A549 (cell line): ENCODE measurements at regions not wholly inside any gene's neighbourhood (a gene's known extent, or its start where the extent isn't known, plus 50 kb on each side); places are given as distances from the start of the nearest gene placed in this dataset.
"Not testable (repeated sequence)": the region's sequence is repeated elsewhere in the genome, so short reads cannot be mapped to it uniquely, and the experiment has no call there.

ENCODE experiments used
- ATAC-seq, 2 experiments: fragments of 200-7000 bp in 1 of 2; fragments of >200 bp in 1 of 2; cut with Nextera tagmentation in 1 of 2; cut with Tn5 transposase in 1 of 2; 3 replicates each; pipeline versions ENCODE4 v1.8.0 to v1.9.1; 2018 to 2020; ENCODE audit warnings: mild to moderate bottlenecking in 1 of 2, moderate library complexity in 1 of 2
- CTCF ChIA-PET: fragments of 300-600 bp; sonication (Branson Sonifier 250); formaldehyde crosslinking; extraction: SDS; loops from one replicate; lab custom pipeline; 2021; ENCODE audit warnings: antibody characterized with exemption, inconsistent platforms; lab: Yijun Ruan, JAX
- POLR2A ChIA-PET: fragments of 350-600 bp; formaldehyde crosslinking; extraction: SDS; loops from one replicate; lab custom pipeline; 2021; ENCODE audit warnings: antibody characterized with exemption, inconsistent platforms; lab: Yijun Ruan, JAX
- DNase-seq, 2 experiments: peaks; one replicate each; pipeline versions ENCODE4 v3.0.0 to v3.0.0-alpha.2; 2011 to 2016; ENCODE audit warnings: low read depth in 1 of 2, low spot score in 1 of 2
- FAIRE-seq: peaks from 2 replicates; lab custom pipeline; 2011; peaks lifted over from hg19 to GRCh38; lab: Jason Lieb, UNC
- H3K27ac ChIP-seq, 2 experiments: fragments of >200 bp; sonication (Bioruptor Twin); formaldehyde crosslinking; 3 replicates each; pipeline ENCODE4 v1.5.1; 2016 to 2017
- H3K4me1 ChIP-seq: fragments of >200 bp; sonication (Bioruptor Twin); formaldehyde crosslinking; 3 replicates; pipeline ENCODE4 v1.6.1; 2016
- H3K4me2 ChIP-seq: fragments of >200 bp; sonication (Bioruptor Twin); formaldehyde crosslinking; 3 replicates; pipeline ENCODE4 v1.6.1; 2016
- H3K4me3 ChIP-seq: fragments of >200 bp; sonication (Bioruptor Twin); formaldehyde crosslinking; 3 replicates; pipeline ENCODE4 v1.5.1; 2016
- H3K9me3 ChIP-seq: fragments of >200 bp; sonication (Bioruptor Twin); formaldehyde crosslinking; 3 replicates; pipeline ENCODE4 v1.6.1; 2016
- BHLHE40 ChIP-seq: IDR thresholded peaks from 2 replicates; pipeline ENCODE4 v1.6.1; 2012; ENCODE audit warnings: low read depth, low read length, inconsistent platforms
- CBX2 ChIP-seq: fragments of 200-600 bp; sonication (generic); IDR thresholded peaks from 2 replicates; pipeline ENCODE4 v1.6.1; 2016; ENCODE audit warnings: low read depth, mild to moderate bottlenecking, borderline replicate concordance
- CHD2 ChIP-seq: fragments of 150-350 bp; IDR thresholded peaks from 2 replicates; pipeline ENCODE4 v1.6.1; 2014; ENCODE audit warnings: low read length; ENCODE audit not compliant: partially characterized antibody
- CHD4 ChIP-seq: fragments of 200-600 bp; sonication (generic); IDR thresholded peaks from 2 replicates; pipeline ENCODE4 v1.6.1; 2016; ENCODE audit warnings: antibody characterized with exemption, mild to moderate bottlenecking, borderline replicate concordance
- EHF ChIP-seq: fragments of 250-450 bp; sonication (Bioruptor Pico); IDR thresholded peaks from 2 replicates; pipeline ENCODE4 v1.5.0; 2020; ENCODE audit warnings: mild to moderate bottlenecking
- EP300 ChIP-seq, 2 experiments: fragments of >200 bp; sonication (Bioruptor Twin); formaldehyde crosslinking; IDR thresholded peaks; 2 replicates in 1 of 2; 3 replicates in 1 of 2; pipeline ENCODE4 v1.6.1; 2016 to 2017
- FOSB ChIP-seq: fragments of 250-450 bp; sonication (Bioruptor Pico); IDR thresholded peaks from 2 replicates; pipeline ENCODE4 v1.5.0; 2020; ENCODE audit warnings: mild to moderate bottlenecking, moderate library complexity
- GATA3 ChIP-seq: IDR thresholded peaks from 2 replicates; pipeline ENCODE4 v1.6.1; 2012; ENCODE audit warnings: borderline replicate concordance
- HOXB13 ChIP-seq: fragments of 250-450 bp; sonication (Bioruptor Pico); IDR thresholded peaks from 2 replicates; pipeline ENCODE4 v1.5.0; 2020; ENCODE audit warnings: low read depth, mild to moderate bottlenecking, moderate library complexity
- HOXB5 ChIP-seq: fragments of 250-450 bp; sonication (Bioruptor Pico); IDR thresholded peaks from 2 replicates; pipeline ENCODE4 v1.5.0; 2020; ENCODE audit warnings: mild to moderate bottlenecking, moderate library complexity
- JUN ChIP-seq, 2 experiments: fragments of >200 bp; sonication (Bioruptor Twin); formaldehyde crosslinking; IDR thresholded peaks; 2 replicates in 1 of 2; 3 replicates in 1 of 2; pipeline ENCODE4 v1.6.1; 2016 to 2017
- KDM1A ChIP-seq: fragments of 200-600 bp; sonication (generic); IDR thresholded peaks from 2 replicates; pipeline ENCODE4 v1.6.1; 2016; ENCODE audit warnings: low read depth, mild to moderate bottlenecking
- NPAS2 ChIP-seq: fragments of 250-450 bp; sonication (Bioruptor Pico); IDR thresholded peaks from 2 replicates; pipeline ENCODE4 v1.8.0; 2022; ENCODE audit warnings: mild to moderate bottlenecking, moderate library complexity, borderline replicate concordance
- NR3C1 ChIP-seq: fragments of >200 bp; sonication (Bioruptor Twin); formaldehyde crosslinking; IDR thresholded peaks from 3 replicates; pipeline ENCODE4 v1.6.1; 2017
- POLR2A ChIP-seq: IDR thresholded peaks from 2 replicates; pipeline ENCODE4 v1.6.1; 2012; ENCODE audit warnings: mild to moderate bottlenecking, low read length
- RARB ChIP-seq: fragments of 250-450 bp; sonication (Bioruptor Pico); IDR thresholded peaks from 2 replicates; pipeline ENCODE4 v1.8.0; 2021; ENCODE audit warnings: mild to moderate bottlenecking, moderate library complexity
- RCOR1 ChIP-seq: fragments of 150-350 bp; IDR thresholded peaks from 2 replicates; pipeline ENCODE4 v1.6.1; 2014; ENCODE audit warnings: antibody characterized with exemption, low read length, low read depth
- RFX5 ChIP-seq: fragments of 450-650 bp; IDR thresholded peaks from 2 replicates; pipeline ENCODE4 v1.7.1; 2014; ENCODE audit warnings: antibody characterized with exemption, mild to moderate bottlenecking, moderate library complexity
- SREBF2 ChIP-seq: fragments of 450-650 bp; IDR thresholded peaks from 2 replicates; pipeline ENCODE4 v1.6.1; 2014; ENCODE audit warnings: mild to moderate bottlenecking, moderate library complexity
- WGBS: methylation state at CpG from one replicate; pipeline ENCODE4 v1.1.6; 2017; ENCODE audit errors: missing lambda C conversion rate; 5-methylcytosine and 5-hydroxymethylcytosine counted together
- TF ChIP-seq, protein P1 (sequence below): fragments of 450-650 bp; IDR thresholded peaks from 2 replicates; pipeline ENCODE4 v1.6.1; 2014; ENCODE audit warnings: antibody characterized with exemption
- TF ChIP-seq, protein P2 (sequence below): IDR thresholded peaks from 2 replicates; pipeline ENCODE4 v1.6.1; 2012; ENCODE audit warnings: low read depth, borderline replicate concordance
- TF ChIP-seq, protein P3 (sequence below): fragments of 250-450 bp; sonication (Bioruptor Pico); IDR thresholded peaks from 2 replicates; pipeline ENCODE4 v1.5.0; 2020; ENCODE audit warnings: low read depth, mild to moderate bottlenecking, moderate library complexity
- TF ChIP-seq, protein P4 (sequence below): IDR thresholded peaks from 2 replicates; pipeline ENCODE4 v1.6.1; 2012
- TF ChIP-seq, protein P5 (sequence below): IDR thresholded peaks from 2 replicates; pipeline ENCODE4 v1.6.1; 2012

DNA sequence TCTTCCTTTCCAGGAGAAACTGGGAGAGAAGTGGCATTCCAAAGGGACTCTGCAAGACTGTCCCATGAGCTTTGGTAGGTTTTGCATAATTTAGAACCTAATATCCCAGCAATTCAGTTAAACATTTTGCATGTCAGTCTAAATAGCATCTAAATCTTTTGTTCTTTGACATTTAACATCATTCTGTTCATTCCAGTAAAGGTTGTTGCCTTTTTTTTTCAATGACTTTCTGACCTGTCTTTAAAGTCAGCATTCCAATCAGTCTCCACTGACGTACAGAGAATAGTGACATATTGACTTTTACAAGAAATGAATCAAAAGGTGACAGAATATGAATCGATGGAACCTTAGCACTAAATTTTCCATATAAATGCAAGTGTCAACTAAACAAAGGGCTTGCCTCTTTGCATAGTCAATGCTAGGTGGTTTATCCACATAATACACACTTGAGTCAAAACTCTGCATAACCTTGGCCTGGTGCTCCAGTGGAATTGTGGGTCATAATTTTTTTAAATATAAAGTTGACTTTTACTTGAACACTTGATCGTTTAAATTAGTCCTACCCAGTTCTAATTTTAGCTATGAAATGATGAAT is 370.1 kb downstream of the CNTN6 start:
- 6% methylated on average over 3 of the region's 3 CpGs for WGBS

DNA sequence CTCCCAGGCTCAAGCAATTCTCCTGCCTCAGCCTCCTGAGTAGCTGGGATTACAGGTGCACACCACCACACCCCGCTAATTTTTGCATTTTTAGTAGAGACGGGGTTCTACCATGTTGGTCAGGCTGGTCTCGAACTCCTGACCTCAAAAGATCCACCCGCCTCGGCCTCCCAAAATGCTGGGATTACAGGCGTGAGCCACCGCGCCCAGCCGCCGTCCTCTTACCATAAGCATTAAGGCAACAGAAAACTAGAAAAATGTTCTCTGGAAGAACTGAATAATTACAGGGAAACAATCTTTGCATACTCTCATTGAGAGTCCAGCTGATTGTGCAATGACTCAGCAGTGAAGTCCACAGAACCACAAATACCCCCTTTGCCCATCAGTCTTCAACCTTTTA is 372.3 kb downstream of the CNTN6 start:
- DNase-seq, H3K27ac ChIP-seq, POLR2A ChIA-PET, ATAC-seq, H3K4me2 ChIP-seq, H3K4me3 ChIP-seq, FAIRE-seq, CTCF ChIA-PET, H3K9me3 ChIP-seq, H3K4me1 ChIP-seq: not testable (repeated sequence)
- WGBS, result 68% methylated on average over 7 of the region's 10 CpGs

More for the DNA sequence above, 370.1 kb downstream of the CNTN6 start:
- POLR2A ChIA-PET, result no interaction called here
- Histone ChIP-seq H3K4me3 (no peak overlapping the region), H3K4me1 (no peaks in the 10 kb centered on the region), H3K9me3 (no peaks in the 10 kb centered on the region), H3K4me2 (no peak overlapping the region), H3K27ac (no peak overlapping the region)
- TF ChIP-seq CBX2 (no peak), BHLHE40 (no peak)
- ATAC-seq (no peak), DNase-seq (no peak), FAIRE-seq (no peak)
- CTCF ChIA-PET, result no interaction called here

GRCh38 chr3:1468145-1468544 is 375.3 kb downstream of the CNTN6 start:
- WGBS, result 3% methylated on average over 4 of the region's 4 CpGs
- H3K9me3 ChIP-seq, result no peaks in the 10 kb centered on the region
- FAIRE-seq, result no peak
- no peak overlapping the region for H3K4me3 ChIP-seq
- H3K4me2 ChIP-seq, result no peak overlapping the region
- H3K4me1 ChIP-seq, result no peaks in the 10 kb centered on the region
- no peak overlapping the region for H3K27ac ChIP-seq
- ATAC-seq, result no peak
- DNase-seq, result no peak
- no peak for TF ChIP-seq GATA3
- ChIA-PET CTCF (no interaction called here), POLR2A (no interaction called here)

- no peak overlapping the region for H3K27ac ChIP-seq
- TF ChIP-seq NPAS2 (CRISPR knock-in tag) (no peak), EHF (CRISPR knock-in tag) (no peak), HOXB13 (CRISPR knock-in tag) (no peak)
- TF ChIP-seq, all 56 proteins: peak for 0
- FAIRE-seq (no peak), ATAC-seq (no peak), DNase-seq (no peak)
- POLR2A ChIA-PET, result no interaction called here
- Histone ChIP-seq H3K4me3 (no peak overlapping the region), H3K4me1 (no peaks in the 10 kb centered on the region), H3K4me2 (no peak overlapping the region), H3K9me3 (no peaks in the 10 kb centered on the region)
- CTCF ChIA-PET, result no interaction called here
- WGBS, result 63% methylated on average over 2 of the region's 2 CpGs
These were observed 376.4 kb downstream of the CNTN6 start for GRCh38 chr3:1469248-1469647.

DNA sequence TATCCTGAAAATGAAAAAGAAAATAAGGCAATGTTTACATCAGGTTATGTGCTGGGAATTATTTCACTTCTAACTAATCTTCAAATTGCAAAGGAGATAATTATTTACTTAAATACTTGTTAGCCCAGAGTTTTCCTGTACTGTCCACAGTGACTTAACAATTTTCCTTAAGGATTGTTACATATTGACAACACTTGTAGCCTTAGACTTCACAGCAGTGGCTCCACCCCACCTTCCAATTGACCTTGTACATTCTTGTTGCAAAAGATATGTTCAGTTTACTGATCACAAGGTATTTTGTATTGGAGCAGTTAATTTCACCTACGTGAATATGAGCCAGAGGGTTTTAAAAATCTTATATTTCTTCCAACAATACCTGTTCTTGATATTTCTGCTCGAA is 376.9 kb downstream of the CNTN6 start:
- no peak for FAIRE-seq
- Histone ChIP-seq H3K27ac (no peak overlapping the region), H3K4me3 (no peak overlapping the region), H3K4me1 (no peaks in the 10 kb centered on the region), H3K4me2 (no peak overlapping the region), H3K9me3 (no peaks in the 10 kb centered on the region)
- CTCF ChIA-PET, result no interaction called here
- no peak for ATAC-seq
- no peak for DNase-seq
- WGBS, result 0% methylated on average over 2 of the region's 2 CpGs
- TF ChIP-seq, protein P1, sequence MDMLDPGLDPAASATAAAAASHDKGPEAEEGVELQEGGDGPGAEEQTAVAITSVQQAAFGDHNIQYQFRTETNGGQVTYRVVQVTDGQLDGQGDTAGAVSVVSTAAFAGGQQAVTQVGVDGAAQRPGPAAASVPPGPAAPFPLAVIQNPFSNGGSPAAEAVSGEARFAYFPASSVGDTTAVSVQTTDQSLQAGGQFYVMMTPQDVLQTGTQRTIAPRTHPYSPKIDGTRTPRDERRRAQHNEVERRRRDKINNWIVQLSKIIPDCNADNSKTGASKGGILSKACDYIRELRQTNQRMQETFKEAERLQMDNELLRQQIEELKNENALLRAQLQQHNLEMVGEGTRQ, result no peak
- TF ChIP-seq EHF (CRISPR knock-in tag) (no peak), POLR2A (no peak), CHD2 (no peak), KDM1A (no peak), JUN (IDR thresholded peaks at IDR 0.05) (no peak), RCOR1 (no peak), SREBF2 (no peak), FOSB (CRISPR knock-in tag) (no peak), EP300 (IDR thresholded peaks at IDR 0.05) (no peak), RFX5 (no peak), HOXB5 (no peak), CHD4 (no peak), NR3C1 (no peak), RARB (no peak)
- TF ChIP-seq, protein P2, sequence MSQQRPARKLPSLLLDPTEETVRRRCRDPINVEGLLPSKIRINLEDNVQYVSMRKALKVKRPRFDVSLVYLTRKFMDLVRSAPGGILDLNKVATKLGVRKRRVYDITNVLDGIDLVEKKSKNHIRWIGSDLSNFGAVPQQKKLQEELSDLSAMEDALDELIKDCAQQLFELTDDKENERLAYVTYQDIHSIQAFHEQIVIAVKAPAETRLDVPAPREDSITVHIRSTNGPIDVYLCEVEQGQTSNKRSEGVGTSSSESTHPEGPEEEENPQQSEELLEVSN, result no peak
- TF ChIP-seq, protein P3, sequence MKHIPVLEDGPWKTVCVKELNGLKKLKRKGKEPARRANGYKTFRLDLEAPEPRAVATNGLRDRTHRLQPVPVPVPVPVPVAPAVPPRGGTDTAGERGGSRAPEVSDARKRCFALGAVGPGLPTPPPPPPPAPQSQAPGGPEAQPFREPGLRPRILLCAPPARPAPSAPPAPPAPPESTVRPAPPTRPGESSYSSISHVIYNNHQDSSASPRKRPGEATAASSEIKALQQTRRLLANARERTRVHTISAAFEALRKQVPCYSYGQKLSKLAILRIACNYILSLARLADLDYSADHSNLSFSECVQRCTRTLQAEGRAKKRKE (CRISPR knock-in tag), result no peak
- TF ChIP-seq, protein P4, sequence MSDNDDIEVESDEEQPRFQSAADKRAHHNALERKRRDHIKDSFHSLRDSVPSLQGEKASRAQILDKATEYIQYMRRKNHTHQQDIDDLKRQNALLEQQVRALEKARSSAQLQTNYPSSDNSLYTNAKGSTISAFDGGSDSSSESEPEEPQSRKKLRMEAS, result no peak
- TF ChIP-seq, protein P5, sequence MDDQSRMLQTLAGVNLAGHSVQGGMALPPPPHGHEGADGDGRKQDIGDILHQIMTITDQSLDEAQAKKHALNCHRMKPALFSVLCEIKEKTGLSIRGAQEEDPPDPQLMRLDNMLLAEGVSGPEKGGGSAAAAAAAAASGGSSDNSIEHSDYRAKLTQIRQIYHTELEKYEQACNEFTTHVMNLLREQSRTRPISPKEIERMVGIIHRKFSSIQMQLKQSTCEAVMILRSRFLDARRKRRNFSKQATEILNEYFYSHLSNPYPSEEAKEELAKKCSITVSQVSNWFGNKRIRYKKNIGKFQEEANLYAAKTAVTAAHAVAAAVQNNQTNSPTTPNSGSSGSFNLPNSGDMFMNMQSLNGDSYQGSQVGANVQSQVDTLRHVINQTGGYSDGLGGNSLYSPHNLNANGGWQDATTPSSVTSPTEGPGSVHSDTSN, result no peak
- TF ChIP-seq, all 56 proteins: peak for 0
- POLR2A ChIA-PET, result no interaction called here
